NCI-H128 (cell line): ENCODE measurements at regions not wholly inside any gene's neighbourhood (a gene's known extent, or its start where the extent isn't known, plus 50 kb on each side); places are given as distances from the start of the nearest gene placed in this dataset.

Experiments used
- DNase-seq: peaks from one replicate; lab custom pipeline; 2025; ENCODE audit not compliant: unreplicated experiment; lab: John Stamatoyannopoulos, UW

DNA sequence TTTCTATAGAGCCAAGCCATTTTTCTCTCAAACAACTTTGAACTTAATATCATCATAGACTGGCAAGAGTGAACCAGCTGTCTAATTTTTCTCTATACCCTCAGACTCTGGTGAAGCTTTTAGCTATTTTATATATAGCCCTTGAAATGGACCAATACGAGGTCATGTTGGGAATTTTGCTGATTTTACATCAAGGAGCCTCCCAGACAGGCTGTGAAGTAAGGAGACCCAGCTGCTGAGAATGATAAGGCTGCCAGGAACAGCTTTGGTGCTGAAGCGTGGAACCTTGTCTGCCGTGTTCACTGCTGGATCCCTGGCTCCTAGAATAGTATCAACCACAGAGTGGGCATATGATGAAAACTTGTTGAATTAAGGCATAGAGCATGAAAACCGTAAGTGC is 326.2 kb upstream of the NAV3 start:
- no peak for DNase-seq

DNA sequence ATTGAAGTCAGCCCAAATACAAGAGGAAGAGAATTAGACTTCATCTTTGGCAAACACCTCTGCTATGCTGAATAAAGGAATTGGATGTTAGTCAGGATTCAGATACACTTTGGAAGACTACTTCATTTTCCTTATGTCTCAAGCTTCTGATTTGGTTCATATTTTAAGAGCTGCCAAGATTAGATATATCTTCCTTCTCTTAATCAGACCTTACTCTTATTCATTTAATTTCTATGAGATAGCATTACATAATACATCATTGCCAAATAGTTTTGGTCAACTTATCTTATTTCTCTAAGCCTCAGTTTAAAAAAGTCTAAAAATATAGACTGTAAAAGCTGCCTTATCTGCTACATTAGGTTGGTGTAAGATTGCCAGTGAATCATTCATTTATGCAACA is 330.6 kb upstream of the NAV3 start:
- DNase-seq = no peak

GRCh38 chr12:77497647-77498046 is 333.0 kb upstream of the NAV3 start:
- DNase-seq = no peak

DNA sequence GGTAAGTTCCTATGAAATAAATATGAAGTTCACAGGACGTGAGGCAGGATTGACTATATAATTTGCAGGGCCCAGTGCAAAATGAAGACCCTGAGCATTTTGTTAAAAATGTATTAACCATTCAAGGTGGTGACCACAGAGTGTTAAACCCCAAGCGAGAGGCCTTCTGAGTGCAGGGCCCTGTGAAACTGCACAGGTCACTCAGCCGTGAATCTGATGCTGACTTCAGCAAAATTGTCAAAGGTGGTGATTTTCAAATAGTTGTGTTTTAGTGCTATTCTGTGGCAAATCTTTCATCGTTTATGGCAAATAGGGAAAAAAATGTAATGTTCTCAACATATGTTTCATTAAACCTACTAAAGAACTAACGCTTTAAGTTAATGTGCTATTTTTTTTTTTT is 334.0 kb upstream of the NAV3 start:
- no peak for DNase-seq

GRCh38 chr12:77494296-77494695 is 336.4 kb upstream of the NAV3 start:
- DNase-seq = no peak

DNA sequence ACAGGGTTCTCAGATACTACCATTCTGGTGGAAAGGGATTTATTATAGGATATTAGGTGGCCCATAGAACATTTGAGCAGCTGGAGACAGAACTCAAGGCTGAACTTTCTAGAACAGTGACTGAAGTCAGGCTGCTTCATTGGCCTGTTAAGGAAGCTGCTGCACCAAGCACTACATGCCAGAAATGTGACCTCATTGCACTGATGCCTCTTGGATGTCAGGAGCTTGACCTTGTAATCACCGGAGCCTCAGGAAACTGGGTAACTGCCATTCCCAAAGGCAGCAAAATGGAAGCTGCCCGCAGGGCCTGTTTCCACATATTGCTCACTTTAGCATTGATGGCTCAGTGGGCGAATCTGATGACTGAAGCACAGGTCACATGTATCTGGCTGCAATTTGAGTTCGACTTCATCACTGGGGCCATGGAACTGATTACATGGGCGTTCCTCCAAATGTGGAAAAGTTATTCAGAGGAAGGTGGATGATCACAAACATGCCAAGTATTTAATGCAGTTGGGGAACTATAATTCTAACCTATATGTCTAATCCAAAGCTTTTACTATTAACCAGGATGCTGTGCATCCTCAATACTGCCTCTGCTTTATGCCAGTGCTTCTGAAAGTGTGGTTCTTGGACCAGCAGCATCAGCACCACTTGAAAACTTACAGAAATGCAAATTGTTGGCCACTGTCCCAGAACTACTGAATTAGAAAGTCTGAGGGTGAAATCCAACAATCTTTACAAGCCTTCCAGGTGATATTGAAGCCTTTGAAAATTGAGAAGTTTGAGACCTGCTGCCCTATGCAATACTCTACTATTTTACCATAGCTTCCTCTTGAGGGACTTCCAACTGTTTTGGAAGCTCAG is 337.2 kb upstream of the NAV3 start:
- DNase-seq = no peak

DNA sequence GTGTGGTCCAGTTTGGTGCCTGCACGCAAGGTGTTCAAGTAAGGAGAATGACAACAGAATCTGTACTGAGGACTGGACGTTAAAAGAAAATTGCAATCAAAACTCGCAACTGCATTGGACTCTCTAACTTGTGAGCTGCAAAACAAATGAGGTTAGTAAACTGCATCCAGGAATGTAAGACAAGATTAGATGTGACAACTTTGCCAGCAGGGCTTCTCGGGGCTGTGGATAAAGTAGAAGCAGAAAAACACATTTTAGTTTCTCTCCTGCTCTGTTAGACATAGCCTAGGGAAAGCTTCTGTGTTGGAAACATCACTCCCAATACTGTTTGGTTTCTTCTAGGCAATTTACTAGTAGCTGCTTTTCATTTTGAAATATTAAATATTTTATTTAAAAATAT is 338.2 kb upstream of the NAV3 start:
- DNase-seq = no peak

DNA sequence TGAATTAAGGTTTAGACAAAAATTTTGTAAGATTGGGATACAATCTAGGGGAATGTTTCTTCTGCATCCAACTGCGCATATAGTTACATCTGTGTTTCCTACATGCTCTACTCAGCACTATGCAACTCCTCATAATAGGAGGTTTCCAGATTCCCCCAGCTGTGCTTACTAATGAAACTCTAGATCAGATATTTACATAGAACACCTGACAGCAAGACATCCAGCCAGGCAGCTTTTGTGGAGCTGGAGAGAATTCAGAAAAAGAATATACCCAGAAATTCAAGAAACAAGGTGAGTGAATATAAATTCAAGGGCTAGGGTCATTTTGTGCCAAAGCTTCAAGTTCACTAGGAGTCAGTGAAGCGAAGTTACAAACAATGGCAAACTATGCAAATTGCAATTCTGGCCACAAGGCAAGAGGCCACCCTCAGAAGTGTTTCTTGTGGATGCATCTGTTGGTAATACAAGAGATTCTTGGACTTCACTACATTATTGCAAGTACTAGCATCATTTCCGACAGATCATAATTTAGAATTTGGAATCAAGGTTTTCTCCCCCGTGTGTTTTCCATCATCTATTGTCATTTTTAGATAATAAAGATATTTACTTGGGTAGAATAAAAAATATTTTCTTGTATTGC is 341.2 kb upstream of the NAV3 start:
- no peak for DNase-seq

DNA sequence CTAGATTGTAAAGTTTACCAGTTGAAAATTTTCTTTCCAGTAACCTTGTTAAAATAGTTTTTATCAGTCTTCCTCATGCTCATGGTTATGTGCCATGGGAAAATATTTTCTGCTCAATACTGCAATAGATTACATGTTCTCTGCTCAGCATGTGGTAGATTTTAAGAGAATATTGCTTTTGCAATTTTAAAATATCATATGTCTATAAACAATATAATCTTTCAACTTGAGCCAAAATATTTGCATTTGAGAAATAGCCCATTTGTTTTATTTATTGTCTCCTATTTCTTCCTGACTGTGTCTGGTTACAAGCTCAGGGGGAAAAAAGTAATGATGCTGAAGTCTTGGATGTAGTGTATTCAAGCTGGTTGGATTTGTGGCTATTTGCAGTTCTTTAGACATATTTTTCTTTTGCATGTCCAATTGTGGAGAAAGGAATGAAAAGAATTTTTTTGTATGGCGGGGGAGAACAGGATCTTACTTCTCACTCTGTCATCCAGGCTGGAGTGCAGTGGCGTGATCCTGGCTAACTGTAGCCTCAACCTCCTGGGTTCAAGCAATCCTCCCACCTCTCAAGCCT is 342.6 kb upstream of the NAV3 start:
- DNase-seq = no peak

- DNase-seq = no peak
These were observed 343.8 kb upstream of the NAV3 start for GRCh38 chr12:77486872-77487271.

GRCh38 chr12:77485961-77486854 is 344.5 kb upstream of the NAV3 start:
- no peak for DNase-seq

DNA sequence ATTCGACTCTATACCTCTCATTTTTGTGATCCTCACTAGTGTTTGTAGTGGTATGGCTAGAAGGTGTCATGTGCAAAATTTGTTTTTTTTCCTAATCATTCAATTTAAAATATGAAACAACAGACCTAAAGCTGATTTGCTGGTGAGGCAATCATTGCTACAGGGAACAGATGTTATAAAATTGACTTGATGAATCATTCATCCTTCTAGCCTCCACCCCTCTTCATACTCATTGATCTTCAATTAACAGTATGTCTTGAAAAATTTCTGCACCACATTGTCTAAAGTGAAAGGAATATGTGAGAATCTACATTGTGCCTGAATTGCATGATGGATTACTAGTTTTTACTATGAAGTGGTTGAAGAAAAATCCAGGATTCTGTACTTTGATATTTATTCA is 349.0 kb upstream of the NAV3 start:
- DNase-seq = no peak

DNA sequence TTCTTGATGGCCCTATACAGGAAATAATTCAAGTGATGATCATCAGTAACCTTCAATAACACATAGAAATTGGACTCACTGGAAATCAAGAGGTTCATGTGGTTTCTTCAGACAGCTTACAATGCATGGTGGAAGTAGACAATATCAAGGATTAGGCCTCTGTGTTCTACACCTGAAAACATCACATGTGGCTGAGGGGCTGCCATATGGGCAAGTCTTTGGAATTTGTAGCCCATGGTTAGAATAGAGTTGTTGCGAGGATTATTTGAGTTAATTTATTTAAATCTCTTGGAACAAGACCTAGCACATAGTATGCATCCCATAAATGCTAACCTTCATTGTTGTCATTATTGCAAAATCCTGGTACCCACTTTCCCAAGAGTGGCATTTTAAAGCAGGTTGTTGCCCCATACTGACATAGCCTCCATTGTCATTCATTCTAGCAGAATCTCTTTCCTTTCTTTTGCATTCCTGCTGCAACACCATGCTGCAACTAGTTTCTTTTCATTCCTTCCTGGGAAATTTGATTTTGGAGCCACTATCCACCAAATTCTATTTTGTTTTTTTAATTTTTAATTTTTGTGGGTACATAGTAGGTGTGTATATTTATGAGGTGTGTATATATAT is 352.7 kb upstream of the NAV3 start:
- no peak for DNase-seq

DNA sequence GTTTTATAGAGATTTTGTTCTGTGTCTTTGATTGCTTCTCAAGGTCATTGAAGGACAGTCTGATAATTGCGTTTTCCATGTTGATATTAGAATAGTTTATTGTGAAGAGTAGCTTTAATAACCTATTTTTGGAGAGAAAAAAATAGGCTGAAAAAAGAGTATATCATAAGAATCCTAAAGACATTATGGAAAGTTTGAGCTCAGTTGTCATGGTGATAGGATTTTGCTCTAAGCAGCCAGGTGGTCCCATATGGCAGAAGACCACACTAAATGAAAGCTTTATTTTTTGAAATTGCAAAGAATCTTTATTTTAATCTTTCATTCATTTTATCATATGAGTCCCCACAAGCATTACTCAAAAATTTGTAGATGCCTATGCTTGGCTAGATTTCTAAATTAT is 358.9 kb upstream of the NAV3 start:
- DNase-seq = no peak

DNA sequence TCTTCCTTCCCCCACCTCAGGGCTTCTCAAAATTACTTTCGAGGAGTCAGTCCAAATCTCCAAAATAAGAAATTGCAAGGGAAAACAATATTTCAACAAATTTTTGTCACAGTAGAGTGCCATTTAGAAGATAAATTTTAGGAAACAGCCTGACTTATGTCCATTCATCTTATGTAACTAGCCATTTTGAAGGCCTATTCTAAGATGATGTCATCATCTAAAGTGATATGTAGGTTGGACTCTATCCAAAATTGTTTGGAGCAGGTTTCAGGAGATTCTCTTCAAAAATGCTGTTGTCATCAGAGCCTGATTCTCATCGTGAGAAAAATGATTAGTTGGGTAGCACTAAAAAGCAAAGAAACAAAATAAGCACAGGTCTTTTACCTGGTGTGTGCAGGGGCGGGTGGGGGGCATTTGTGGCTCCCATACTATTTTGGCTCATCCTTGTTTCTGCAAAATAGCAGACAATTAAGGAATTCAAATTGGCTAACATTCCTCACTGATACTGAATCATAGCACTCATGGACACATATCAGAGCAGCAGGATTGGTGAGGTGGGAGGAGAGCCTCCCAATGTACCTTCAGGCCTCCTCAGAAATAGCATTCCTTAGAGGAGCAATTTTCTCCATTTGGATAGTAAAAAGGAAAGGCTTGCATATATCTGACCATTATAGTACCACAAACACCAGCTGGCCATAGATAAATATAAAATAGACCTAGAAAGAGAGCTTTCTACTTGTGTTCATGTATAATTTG is 360.9 kb upstream of the NAV3 start:
- DNase-seq = no peak

- no peak for DNase-seq
These were observed 377.3 kb upstream of the E2F7 start for GRCh38 chr12:77442633-77443032.

GRCh38 chr12:77439749-77440148 is 374.4 kb upstream of the E2F7 start:
- no peak for DNase-seq

DNA sequence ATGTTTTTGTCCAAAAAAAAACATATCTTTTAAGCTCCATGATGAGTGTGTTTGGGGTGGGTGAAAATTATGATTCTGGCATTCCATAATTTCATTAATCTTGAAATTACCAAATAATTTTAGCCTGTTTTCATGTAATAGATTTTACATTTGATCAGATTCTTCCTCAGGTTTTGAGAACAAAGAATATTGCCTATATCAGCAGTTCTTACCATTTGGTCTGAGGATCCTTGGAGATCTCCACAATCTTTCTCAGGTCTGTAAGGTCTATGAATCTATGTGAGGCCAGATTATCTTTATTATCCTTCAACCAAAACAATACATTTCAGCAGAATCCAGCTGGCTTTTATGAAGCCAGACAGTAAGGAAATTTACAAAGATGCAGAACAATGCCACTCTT is 373.3 kb upstream of the E2F7 start:
- no peak for DNase-seq

- DNase-seq = no peak
These were observed 371.8 kb upstream of the E2F7 start for GRCh38 chr12:77437206-77437605.

GRCh38 chr12:77435446-77436091 is 370.2 kb upstream of the E2F7 start:
- no peak for DNase-seq
